ENCODE measurements at regions not wholly inside any gene's neighbourhood (a gene's known extent, or its start where the extent isn't known, plus 50 kb on each side); places are given as distances from the start of the nearest gene placed in this dataset.

- intact Hi-C loops (cut with DNase I): no loop called here
- H3K27me3 ChIP-seq: no peaks in the 10 kb centered on the region
- no peak for DNase-seq (ENCODE audit: extremely low spot score)
- WGBS: 63% methylated on average over 1 of the region's 1 CpG
- TF ChIP-seq, protein P1, sequence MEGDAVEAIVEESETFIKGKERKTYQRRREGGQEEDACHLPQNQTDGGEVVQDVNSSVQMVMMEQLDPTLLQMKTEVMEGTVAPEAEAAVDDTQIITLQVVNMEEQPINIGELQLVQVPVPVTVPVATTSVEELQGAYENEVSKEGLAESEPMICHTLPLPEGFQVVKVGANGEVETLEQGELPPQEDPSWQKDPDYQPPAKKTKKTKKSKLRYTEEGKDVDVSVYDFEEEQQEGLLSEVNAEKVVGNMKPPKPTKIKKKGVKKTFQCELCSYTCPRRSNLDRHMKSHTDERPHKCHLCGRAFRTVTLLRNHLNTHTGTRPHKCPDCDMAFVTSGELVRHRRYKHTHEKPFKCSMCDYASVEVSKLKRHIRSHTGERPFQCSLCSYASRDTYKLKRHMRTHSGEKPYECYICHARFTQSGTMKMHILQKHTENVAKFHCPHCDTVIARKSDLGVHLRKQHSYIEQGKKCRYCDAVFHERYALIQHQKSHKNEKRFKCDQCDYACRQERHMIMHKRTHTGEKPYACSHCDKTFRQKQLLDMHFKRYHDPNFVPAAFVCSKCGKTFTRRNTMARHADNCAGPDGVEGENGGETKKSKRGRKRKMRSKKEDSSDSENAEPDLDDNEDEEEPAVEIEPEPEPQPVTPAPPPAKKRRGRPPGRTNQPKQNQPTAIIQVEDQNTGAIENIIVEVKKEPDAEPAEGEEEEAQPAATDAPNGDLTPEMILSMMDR (IDR thresholded peaks at IDR 0.05): no peak
- TF ChIP-seq EP300 (IDR thresholded peaks at IDR 0.05) (no peak), POLR2AphosphoS5 (IDR thresholded peaks at IDR 0.05) (no peak), POLR2A (IDR thresholded peaks at IDR 0.05; ENCODE audit: low read depth) (no peak)
- H3K27ac ChIP-seq (replicated peaks in 1 of 4): no peak overlapping the region
- peaks cover 0 to 11% (median 4%) of the 10 kb centered on the region in 4 donors for H3K9me3 ChIP-seq
- no peaks in the 10 kb centered on the region for H3K36me3 ChIP-seq
- no peaks in the 10 kb centered on the region for H3K4me1 ChIP-seq
- no peak overlapping the region for H3K4me3 ChIP-seq
Measured at GRCh38 chr1:213362598-213362997, 311.6 kb downstream of the RPS6KC1 start.

GRCh38 chr1:213366141-213366831 lies 315.2 kb downstream of the RPS6KC1 start:
- DNase-seq (ENCODE audit: extremely low spot score): no peak
- intact Hi-C loops (cut with DNase I): no loop called here
- Histone ChIP-seq H3K27me3 (no peaks in the 10 kb centered on the region), H3K4me1 (no peaks in the 10 kb centered on the region), H3K9me3 (peaks cover 0 to 5% (median 2%) of the 10 kb centered on the region in 4 donors), H3K36me3 (no peaks in the 10 kb centered on the region), H3K27ac (replicated peaks in 1 of 4) (no peak overlapping the region), H3K4me3 (no peak overlapping the region)
- WGBS: 78% methylated on average over 10 of the region's 10 CpGs
- TF ChIP-seq EP300 (IDR thresholded peaks at IDR 0.05) (no peak), POLR2A (IDR thresholded peaks at IDR 0.05; ENCODE audit: low read depth) (no peak), POLR2AphosphoS5 (IDR thresholded peaks at IDR 0.05) (no peak)
- TF ChIP-seq, protein P1 (IDR thresholded peaks at IDR 0.05): no peak

GRCh38 chr1:213369465-213369864 lies 318.4 kb downstream of the RPS6KC1 start:
- Histone ChIP-seq H3K36me3 (no peaks in the 10 kb centered on the region), H3K27ac (replicated peaks in 1 of 4) (no peak overlapping the region), H3K27me3 (no peaks in the 10 kb centered on the region), H3K4me3 (no peak overlapping the region), H3K4me1 (no peaks in the 10 kb centered on the region), H3K9me3 (no peaks in the 10 kb centered on the region)
- WGBS: 64% methylated on average over 5 of the region's 5 CpGs
- TF ChIP-seq, protein P1 (IDR thresholded peaks at IDR 0.05): no peak
- no peak for TF ChIP-seq EP300 (IDR thresholded peaks at IDR 0.05)
- no peak for TF ChIP-seq POLR2A (IDR thresholded peaks at IDR 0.05; ENCODE audit: low read depth)
- no peak for TF ChIP-seq POLR2AphosphoS5 (IDR thresholded peaks at IDR 0.05)
- no peak for DNase-seq (ENCODE audit: extremely low spot score)
- intact Hi-C loops (cut with DNase I): no loop called here

- H3K4me1 ChIP-seq: no peaks in the 10 kb centered on the region
- DNase-seq (ENCODE audit: extremely low spot score): no peak
- H3K27ac ChIP-seq (replicated peaks in 1 of 4): no peak overlapping the region
- H3K9me3 ChIP-seq: no peaks in the 10 kb centered on the region
- no peaks in the 10 kb centered on the region for H3K36me3 ChIP-seq
- 90% methylated on average over 5 of the region's 5 CpGs for WGBS
- intact Hi-C loops (cut with DNase I): loop anchor here (5.0 kb wide), 1 partner anchor 752 kb away; no protein-coding TSS in a partner anchor
- no peaks in the 10 kb centered on the region for H3K27me3 ChIP-seq
- no peak for TF ChIP-seq POLR2A (IDR thresholded peaks at IDR 0.05; ENCODE audit: low read depth)
- TF ChIP-seq, protein P1 (IDR thresholded peaks at IDR 0.05): no peak
- no peak for TF ChIP-seq EP300 (IDR thresholded peaks at IDR 0.05)
- no peak for TF ChIP-seq POLR2AphosphoS5 (IDR thresholded peaks at IDR 0.05)
- no peak overlapping the region for H3K4me3 ChIP-seq
Measured at GRCh38 chr1:213370523-213370922, 319.5 kb downstream of the RPS6KC1 start.

GRCh38 chr1:213371525-213371846 lies 320.4 kb downstream of the RPS6KC1 start:
- 71% methylated on average over 3 of the region's 3 CpGs for WGBS

More at GRCh38 chr1:213371525-213371846, 320.4 kb downstream of the RPS6KC1 start:
- intact Hi-C loops (cut with DNase I): loop anchor here (5.0 kb wide), 1 partner anchor 751 kb away; no protein-coding TSS in a partner anchor
- DNase-seq (ENCODE audit: extremely low spot score): no peak
- Histone ChIP-seq H3K4me3 (no peak overlapping the region), H3K27ac (replicated peaks in 1 of 4) (no peak overlapping the region), H3K36me3 (no peaks in the 10 kb centered on the region), H3K27me3 (no peaks in the 10 kb centered on the region), H3K9me3 (no peaks in the 10 kb centered on the region), H3K4me1 (no peaks in the 10 kb centered on the region)
- no peak for TF ChIP-seq EP300 (IDR thresholded peaks at IDR 0.05)
- no peak for TF ChIP-seq POLR2AphosphoS5 (IDR thresholded peaks at IDR 0.05)
- no peak for TF ChIP-seq POLR2A (IDR thresholded peaks at IDR 0.05; ENCODE audit: low read depth)
- TF ChIP-seq, protein P1 (IDR thresholded peaks at IDR 0.05): no peak
